SK-N-MC (cell line): ENCODE measurements at regions not wholly inside any gene's neighbourhood (a gene's known extent, or its start where the extent isn't known, plus 50 kb on each side); places are given as distances from the start of the nearest gene placed in this dataset.

ENCODE experiments used
- DNase-seq: peaks from one replicate; pipeline ENCODE4 v3.0.0-alpha.2; 2011; ENCODE audit warnings: low read depth, low spot score
- H3K27ac ChIP-seq: fragments of 200-600 bp; sonication (generic); 2 replicates; pipeline ENCODE4 v1.5.1; 2016; ENCODE audit warnings: mixed run types
- H3K36me3 ChIP-seq: fragments of 200-600 bp; sonication (generic); 2 replicates; pipeline ENCODE4 v1.6.1; 2017; ENCODE audit warnings: antibody characterized with exemption, low read length, mixed read lengths; ENCODE audit not compliant: insufficient read depth
- H3K4me3 ChIP-seq: fragments of 200-600 bp; sonication (generic); 2 replicates; pipeline ENCODE4 v1.5.1; 2016
- H3K9ac ChIP-seq: fragments of 200-600 bp; sonication (generic); 2 replicates; pipeline ENCODE4 v1.8.0; 2017; ENCODE audit warnings: mixed run types, mixed read lengths; ENCODE audit not compliant: insufficient read length
- H3K9me3 ChIP-seq: fragments of 200-600 bp; sonication (generic); 2 replicates; pipeline ENCODE4 v1.6.1; 2017; ENCODE audit warnings: low read depth, mild to moderate bottlenecking, antibody characterized with exemption, low read length, moderate library complexity, mixed read lengths
- EZH2 ChIP-seq: fragments of 200-600 bp; sonication (generic); IDR thresholded peaks from one replicate; pipeline ENCODE4 v1.6.1; 2017; ENCODE audit warnings: antibody characterized with exemption
- FOXP2 ChIP-seq: optimal IDR thresholded peaks from 2 replicates; pipeline ENCODE3; 2011; ENCODE audit warnings: mild to moderate bottlenecking, moderate library complexity; ENCODE audit not compliant: insufficient read depth; ENCODE audit errors: extremely low read length, control extremely low read depth
- POLR2AphosphoS5 ChIP-seq: IDR thresholded peaks from 2 replicates; pipeline ENCODE4 v1.6.1; 2012; ENCODE audit warnings: mild to moderate bottlenecking, low read depth, low read length, borderline replicate concordance

- TF ChIP-seq POLR2AphosphoS5 = no peak
- no peak for TF ChIP-seq FOXP2
- no peak for TF ChIP-seq EZH2
- no peak for DNase-seq
- Histone ChIP-seq H3K27ac (no peak overlapping the region), H3K4me3 (no peak overlapping the region), H3K9me3 (no peaks in the 10 kb centered on the region), H3K9ac (no peak overlapping the region), H3K36me3 (no peaks in the 10 kb centered on the region)
Observed at GRCh38 chr9:107816561-107817021, 327.0 kb upstream of the KLF4 start.

- TF ChIP-seq EZH2 = no peak
- TF ChIP-seq FOXP2 = no peak
- no peak for TF ChIP-seq POLR2AphosphoS5
- Histone ChIP-seq H3K36me3 (no peaks in the 10 kb centered on the region), H3K27ac (no peak overlapping the region), H3K9me3 (no peaks in the 10 kb centered on the region), H3K4me3 (no peak overlapping the region), H3K9ac (no peak overlapping the region)
- DNase-seq = no peak
Observed at GRCh38 chr9:107815782-107816560, 326.4 kb upstream of the KLF4 start.

- Histone ChIP-seq H3K36me3 (no peaks in the 10 kb centered on the region), H3K9me3 (no peaks in the 10 kb centered on the region), H3K9ac (no peak overlapping the region), H3K4me3 (no peak overlapping the region), H3K27ac (no peak overlapping the region)
- DNase-seq = no peak
- TF ChIP-seq EZH2 = no peak
- no peak for TF ChIP-seq POLR2AphosphoS5
- no peak for TF ChIP-seq FOXP2
Observed at GRCh38 chr9:107813287-107813686, 323.7 kb upstream of the KLF4 start.

- Histone ChIP-seq H3K9me3 (no peaks in the 10 kb centered on the region), H3K4me3 (no peak overlapping the region), H3K9ac (no peak overlapping the region), H3K36me3 (no peaks in the 10 kb centered on the region), H3K27ac (no peak overlapping the region)
- no peak for DNase-seq
- TF ChIP-seq FOXP2 = no peak
- no peak for TF ChIP-seq POLR2AphosphoS5
- TF ChIP-seq EZH2 = no peak
Observed at GRCh38 chr9:107810461-107810961, 320.9 kb upstream of the KLF4 start.

GRCh38 chr9:107809871-107810460 is 320.4 kb upstream of the KLF4 start:
- H3K4me3 ChIP-seq = no peak overlapping the region
- TF ChIP-seq POLR2AphosphoS5 = no peak
- TF ChIP-seq FOXP2 = no peak
- no peak overlapping the region for H3K27ac ChIP-seq
- H3K9me3 ChIP-seq = no peaks in the 10 kb centered on the region
- no peak for DNase-seq
- no peak overlapping the region for H3K9ac ChIP-seq
- no peaks in the 10 kb centered on the region for H3K36me3 ChIP-seq

GRCh38 chr9:107807183-107807582 is 317.6 kb upstream of the KLF4 start:
- TF ChIP-seq FOXP2 (no peak), EZH2 (no peak), POLR2AphosphoS5 (no peak)
- H3K36me3 ChIP-seq = no peaks in the 10 kb centered on the region
- no peak for DNase-seq
- no peak overlapping the region for H3K4me3 ChIP-seq
- H3K9me3 ChIP-seq = no peaks in the 10 kb centered on the region
- no peak overlapping the region for H3K9ac ChIP-seq
- no peak overlapping the region for H3K27ac ChIP-seq

- no peak overlapping the region for H3K27ac ChIP-seq
- no peak for DNase-seq
- H3K9ac ChIP-seq = no peak overlapping the region
- H3K4me3 ChIP-seq = no peak overlapping the region
- no peaks in the 10 kb centered on the region for H3K36me3 ChIP-seq
- no peak for TF ChIP-seq POLR2AphosphoS5
- TF ChIP-seq EZH2 = no peak
- TF ChIP-seq FOXP2 = no peak
- no peaks in the 10 kb centered on the region for H3K9me3 ChIP-seq
Observed at GRCh38 chr9:107805201-107805600, 315.6 kb upstream of the KLF4 start.

- no peak for DNase-seq
- no peaks in the 10 kb centered on the region for H3K9me3 ChIP-seq
- no peaks in the 10 kb centered on the region for H3K36me3 ChIP-seq
- H3K9ac ChIP-seq = no peak overlapping the region
- no peak overlapping the region for H3K4me3 ChIP-seq
- no peak overlapping the region for H3K27ac ChIP-seq
- TF ChIP-seq POLR2AphosphoS5 (no peak), FOXP2 (no peak), EZH2 (no peak)
Observed at GRCh38 chr9:107794259-107794658, 304.7 kb upstream of the KLF4 start.
